ENCODE measurements at regions not wholly inside any gene's neighbourhood (a gene's known extent, or its start where the extent isn't known, plus 50 kb on each side); places are given as distances from the start of the nearest gene placed in this dataset.
A peak's percentile ranks its signal among the peaks of the same experiment; 100 is the strongest.

GRCh38 chr7:149620961-149621360 is 123.4 kb upstream of the ZNF746 start:
- no peak overlapping the region for H3K4me3 ChIP-seq (ENCODE audit: low read depth, low read length)
- DNase-seq (ENCODE audit: low read depth), result no peak
- no peak for TF ChIP-seq CTCF (IDR thresholded peaks at IDR 0.05; ENCODE audit: insufficient read depth, low read length)

- DNase-seq (ENCODE audit: low read depth), result no peak
- H3K4me3 ChIP-seq (ENCODE audit: low read depth, low read length), result no peak overlapping the region
- TF ChIP-seq CTCF (IDR thresholded peaks at IDR 0.05; ENCODE audit: insufficient read depth, low read length), result no peak
Observed at GRCh38 chr7:149616898-149617297, 119.3 kb upstream of the ZNF746 start.

GRCh38 chr7:149615690-149616270 is 118.2 kb upstream of the ZNF746 start:
- no peak for DNase-seq (ENCODE audit: low read depth)
- H3K4me3 ChIP-seq (ENCODE audit: low read depth, low read length), result no peak overlapping the region
- TF ChIP-seq CTCF (IDR thresholded peaks at IDR 0.05; ENCODE audit: insufficient read depth, low read length), result no peak

- no peak overlapping the region for H3K4me3 ChIP-seq (ENCODE audit: low read depth, low read length)
- peak; percentile 48 for DNase-seq (ENCODE audit: low read depth)
- TF ChIP-seq CTCF (IDR thresholded peaks at IDR 0.05; ENCODE audit: insufficient read depth, low read length), result no peak
Observed at GRCh38 chr7:149610441-149611011, 112.9 kb upstream of the ZNF746 start.

GRCh38 chr7:149608168-149608567 is 110.6 kb upstream of the ZNF746 start:
- no peak for TF ChIP-seq CTCF (IDR thresholded peaks at IDR 0.05; ENCODE audit: insufficient read depth, low read length)
- H3K4me3 ChIP-seq (ENCODE audit: low read depth, low read length), result no peak overlapping the region
- DNase-seq (ENCODE audit: low read depth), result no peak

GRCh38 chr7:149607683-149608082 is 110.1 kb upstream of the ZNF746 start:
- DNase-seq (ENCODE audit: low read depth), result no peak
- no peak overlapping the region for H3K4me3 ChIP-seq (ENCODE audit: low read depth, low read length)
- TF ChIP-seq CTCF (IDR thresholded peaks at IDR 0.05; ENCODE audit: insufficient read depth, low read length), result no peak

- no peak for DNase-seq (ENCODE audit: low read depth)
- H3K4me3 ChIP-seq (ENCODE audit: low read depth, low read length), result no peak overlapping the region
- TF ChIP-seq CTCF (IDR thresholded peaks at IDR 0.05; ENCODE audit: insufficient read depth, low read length), result no peak
Observed at GRCh38 chr7:149606826-149607225, 109.2 kb upstream of the ZNF746 start.

Data from fibroblast of the aortic adventitia (primary cell).